Tibial nerve (tissue), 4 donors: ENCODE measurements at regions not wholly inside any gene's neighbourhood (a gene's known extent, or its start where the extent isn't known, plus 50 kb on each side); places are given as distances from the start of the nearest gene placed in this dataset.

Experiments
- DNase-seq, 2 donors: peaks; one replicate each; pipeline ENCODE4 v3.0.0-alpha.2; 2019; ENCODE audit warnings: low spot score in 2 of 2
- H3K27ac ChIP-seq, 4 donors: fragments of 200-600 bp; sonication (generic) in 3 of 4; one replicate each; pipeline ENCODE4 v1.5.1; 2017 to 2019; ENCODE audit warnings: mild to moderate bottlenecking in 1 of 4
- H3K27me3 ChIP-seq, 2 donors: fragments of 200-600 bp; sonication (generic) in 1 of 2; one replicate each; pipeline versions ENCODE4 v1.5.1 to v1.6.0; 2017 to 2019
- H3K36me3 ChIP-seq, 3 donors: fragments of 200-600 bp; sonication (generic); one replicate each; pipeline ENCODE4 v1.5.1; 2018 to 2019
- H3K4me1 ChIP-seq, 4 donors: fragments of 200-600 bp; sonication (generic) in 3 of 4; one replicate each; pipeline ENCODE4 v1.5.1; 2017 to 2019
- H3K4me3 ChIP-seq, 4 donors: fragments of 200-600 bp; sonication (generic) in 3 of 4; one replicate each; pipeline ENCODE4 v1.5.1; 2017 to 2019; ENCODE audit warnings: mild to moderate bottlenecking in 1 of 4, moderate library complexity in 1 of 4
- H3K9me3 ChIP-seq, 4 donors: fragments of 200-600 bp; sonication (generic) in 3 of 4; one replicate each; pipeline ENCODE4 v1.5.1; 2017 to 2019
- EP300 ChIP-seq, 2 donors: sonication (generic); formaldehyde crosslinking; IDR thresholded peaks; one replicate each; pipeline ENCODE4 v1.6.1; 2017; ENCODE audit warnings: antibody characterized with exemption in 2 of 2, mild to moderate bottlenecking in 1 of 2
- POLR2A ChIP-seq, 2 donors: fragments of 450-650 bp; IDR thresholded peaks; one replicate each; pipeline ENCODE4 v1.6.1; 2017; ENCODE audit warnings: antibody characterized with exemption in 2 of 2, mild to moderate bottlenecking in 2 of 2, moderate library complexity in 2 of 2
- WGBS, 2 donors: methylation state at CpG; one replicate each; pipeline ENCODE4 v1.1.5; 2018; 5-methylcytosine and 5-hydroxymethylcytosine counted together
- TF ChIP-seq, protein P1 (sequence below), 5 experiments: fragments of 200-600 bp in 3 of 5; fragments of 450-650 bp in 2 of 5; sonication (generic) in 3 of 5; IDR thresholded peaks; one replicate each; pipeline ENCODE4 v1.5.1; 2016 to 2019; ENCODE audit warnings: antibody characterized with exemption in 5 of 5, mild to moderate bottlenecking in 3 of 5, moderate library complexity in 2 of 5

DNA sequence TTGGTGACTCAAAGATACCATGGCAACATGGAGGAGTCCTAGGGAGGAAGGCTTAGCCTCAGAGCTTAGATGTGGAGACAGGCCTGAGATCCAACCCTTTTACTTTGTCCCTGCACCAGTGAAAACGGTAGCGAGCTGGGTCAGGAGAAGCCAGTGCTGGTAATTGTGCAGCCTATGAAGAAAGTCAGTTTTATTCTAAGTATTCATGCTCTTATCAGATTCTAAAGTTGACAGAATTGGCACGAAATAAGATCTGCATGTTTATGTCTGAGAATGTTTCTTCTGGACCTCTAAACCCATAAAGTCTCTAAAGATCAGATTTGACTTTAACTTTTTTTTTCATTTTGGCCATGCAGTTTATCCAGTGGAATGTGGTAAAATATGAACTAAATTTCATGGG, 93.8 kb downstream of the SCG2 start:
- H3K27ac ChIP-seq: no peak overlapping the region
- peaks cover 0 to 3% (median 0%) of the 10 kb centered on the region in 4 donors for H3K9me3 ChIP-seq
- TF ChIP-seq, protein P1, sequence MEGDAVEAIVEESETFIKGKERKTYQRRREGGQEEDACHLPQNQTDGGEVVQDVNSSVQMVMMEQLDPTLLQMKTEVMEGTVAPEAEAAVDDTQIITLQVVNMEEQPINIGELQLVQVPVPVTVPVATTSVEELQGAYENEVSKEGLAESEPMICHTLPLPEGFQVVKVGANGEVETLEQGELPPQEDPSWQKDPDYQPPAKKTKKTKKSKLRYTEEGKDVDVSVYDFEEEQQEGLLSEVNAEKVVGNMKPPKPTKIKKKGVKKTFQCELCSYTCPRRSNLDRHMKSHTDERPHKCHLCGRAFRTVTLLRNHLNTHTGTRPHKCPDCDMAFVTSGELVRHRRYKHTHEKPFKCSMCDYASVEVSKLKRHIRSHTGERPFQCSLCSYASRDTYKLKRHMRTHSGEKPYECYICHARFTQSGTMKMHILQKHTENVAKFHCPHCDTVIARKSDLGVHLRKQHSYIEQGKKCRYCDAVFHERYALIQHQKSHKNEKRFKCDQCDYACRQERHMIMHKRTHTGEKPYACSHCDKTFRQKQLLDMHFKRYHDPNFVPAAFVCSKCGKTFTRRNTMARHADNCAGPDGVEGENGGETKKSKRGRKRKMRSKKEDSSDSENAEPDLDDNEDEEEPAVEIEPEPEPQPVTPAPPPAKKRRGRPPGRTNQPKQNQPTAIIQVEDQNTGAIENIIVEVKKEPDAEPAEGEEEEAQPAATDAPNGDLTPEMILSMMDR (IDR thresholded peaks at IDR 0.05): no peak
- no peak for TF ChIP-seq EP300 (IDR thresholded peaks at IDR 0.05)
- TF ChIP-seq POLR2A (IDR thresholded peaks at IDR 0.05): no peak
- no peaks in the 10 kb centered on the region for H3K4me1 ChIP-seq
- WGBS, 2 donors: 49 to 57% methylated on average over 3 of the region's 3 CpGs
- H3K4me3 ChIP-seq: no peak overlapping the region
- no peaks in the 10 kb centered on the region for H3K36me3 ChIP-seq
- no peaks in the 10 kb centered on the region for H3K27me3 ChIP-seq
- no peak for DNase-seq

- TF ChIP-seq, protein P1 (IDR thresholded peaks at IDR 0.05): no peak
- TF ChIP-seq EP300 (IDR thresholded peaks at IDR 0.05) (no peak), POLR2A (IDR thresholded peaks at IDR 0.05) (no peak)
- Histone ChIP-seq H3K36me3 (no peaks in the 10 kb centered on the region), H3K27me3 (no peaks in the 10 kb centered on the region), H3K9me3 (no peaks in the 10 kb centered on the region), H3K27ac (no peak overlapping the region), H3K4me3 (no peak overlapping the region), H3K4me1 (no peaks in the 10 kb centered on the region)
- 84 to 89% methylated on average over 4 of the region's 4 CpGs for whole genome bisulfite sequencing, 2 donors
- DNase-seq: no peak
Measured at GRCh38 chr2:223510713-223511112, 91.4 kb downstream of the SCG2 start.

DNA sequence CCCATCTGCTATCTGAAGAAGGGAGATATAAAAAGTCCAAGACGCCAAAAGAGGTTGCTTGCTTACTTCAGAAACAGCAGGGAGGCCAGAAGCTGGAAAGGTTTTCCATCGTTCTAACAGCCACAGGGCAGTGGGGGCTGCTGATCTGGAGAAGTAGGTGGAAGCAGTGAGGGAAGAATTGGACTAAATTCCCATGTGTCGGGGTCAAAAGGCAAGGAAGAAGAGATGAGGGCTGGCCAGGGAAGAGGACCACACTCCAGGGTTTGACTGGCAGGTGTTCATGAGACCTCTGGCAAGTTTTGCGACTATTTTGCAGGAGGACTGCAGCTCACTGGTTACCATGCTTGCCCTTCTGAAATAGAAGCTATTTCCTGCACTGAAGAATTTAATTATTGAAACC, 91.0 kb downstream of the SCG2 start:
- Histone ChIP-seq H3K36me3 (no peaks in the 10 kb centered on the region), H3K9me3 (no peaks in the 10 kb centered on the region), H3K27me3 (no peaks in the 10 kb centered on the region), H3K4me1 (no peaks in the 10 kb centered on the region), H3K4me3 (no peak overlapping the region), H3K27ac (no peak overlapping the region)
- TF ChIP-seq EP300 (IDR thresholded peaks at IDR 0.05) (no peak), POLR2A (IDR thresholded peaks at IDR 0.05) (no peak)
- TF ChIP-seq, protein P1 (IDR thresholded peaks at IDR 0.05): no peak
- no peak for DNase-seq
- 57 to 66% methylated on average over 4 of the region's 4 CpGs for WGBS, 2 donors

- WGBS, 2 donors: 80 to 86% methylated on average over 4 of the region's 4 CpGs
- Histone ChIP-seq H3K4me1 (no peaks in the 10 kb centered on the region), H3K27ac (no peak overlapping the region), H3K27me3 (no peaks in the 10 kb centered on the region), H3K9me3 (no peaks in the 10 kb centered on the region), H3K36me3 (no peaks in the 10 kb centered on the region), H3K4me3 (no peak overlapping the region)
- TF ChIP-seq, protein P1 (IDR thresholded peaks at IDR 0.05): no peak
- TF ChIP-seq EP300 (IDR thresholded peaks at IDR 0.05): no peak
- TF ChIP-seq POLR2A (IDR thresholded peaks at IDR 0.05): no peak
- DNase-seq: no peak
Measured at GRCh38 chr2:223513771-223514455, 88.2 kb downstream of the SCG2 start.

DNA sequence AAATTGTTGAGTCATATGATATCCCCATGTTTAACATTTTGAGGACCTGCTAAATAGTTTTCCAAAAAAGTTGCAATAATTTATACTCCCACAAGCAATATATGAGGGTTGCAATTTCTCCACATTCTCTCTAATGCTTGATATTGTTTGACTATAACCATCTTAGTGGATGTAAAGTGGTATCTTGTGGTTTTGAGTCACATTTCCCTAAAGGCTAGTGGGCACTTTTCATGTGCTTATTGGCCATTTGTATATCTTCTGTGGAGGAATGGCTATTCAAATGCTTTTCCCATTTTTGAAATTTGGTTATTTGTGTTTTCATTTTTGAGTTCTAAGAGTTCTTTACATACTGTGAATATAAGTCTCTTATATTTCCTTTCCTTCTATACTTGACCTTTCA, 82.7 kb downstream of the SCG2 start:
- DNase-seq: no peak
- H3K4me3 ChIP-seq: no peak overlapping the region
- TF ChIP-seq, protein P1 (IDR thresholded peaks at IDR 0.05): no peak
- TF ChIP-seq EP300 (IDR thresholded peaks at IDR 0.05) (no peak), POLR2A (IDR thresholded peaks at IDR 0.05) (no peak)
- H3K36me3 ChIP-seq: no peaks in the 10 kb centered on the region
- peaks cover 0 to 3% (median 0%) of the 10 kb centered on the region in 4 donors for H3K4me1 ChIP-seq
- no peaks in the 10 kb centered on the region for H3K9me3 ChIP-seq
- H3K27ac ChIP-seq: no peak overlapping the region
- no peaks in the 10 kb centered on the region for H3K27me3 ChIP-seq
